Frontal cortex (tissue), 3 donors: ENCODE measurements at regions not wholly inside any gene's neighbourhood (a gene's known extent, or its start where the extent isn't known, plus 50 kb on each side); places are given as distances from the start of the nearest gene placed in this dataset.
"Not testable (repeated sequence)": the region's sequence is repeated elsewhere in the genome, so short reads cannot be mapped to it uniquely, and the experiment has no call there.

Experiments
- DNase-seq, 2 donors: peaks; one replicate each; pipeline ENCODE4 v3.0.0; 2012; ENCODE audit warnings: low spot score in 2 of 2
- FAIRE-seq: peaks from 2 replicates; lab custom pipeline; 2012; peaks lifted over from hg19 to GRCh38; lab: Jason Lieb, UNC
- donor health status: control.
- donor health status: control.
- donor health status: control.

GRCh38 chr6:4350567-4351519 lies 215.5 kb upstream of the ECI2 start:
- FAIRE-seq = no peak
- DNase-seq = no peak

- no peak for FAIRE-seq
- DNase-seq = no peak
These were observed 214.6 kb upstream of the ECI2 start for GRCh38 chr6:4349931-4350330.

DNA sequence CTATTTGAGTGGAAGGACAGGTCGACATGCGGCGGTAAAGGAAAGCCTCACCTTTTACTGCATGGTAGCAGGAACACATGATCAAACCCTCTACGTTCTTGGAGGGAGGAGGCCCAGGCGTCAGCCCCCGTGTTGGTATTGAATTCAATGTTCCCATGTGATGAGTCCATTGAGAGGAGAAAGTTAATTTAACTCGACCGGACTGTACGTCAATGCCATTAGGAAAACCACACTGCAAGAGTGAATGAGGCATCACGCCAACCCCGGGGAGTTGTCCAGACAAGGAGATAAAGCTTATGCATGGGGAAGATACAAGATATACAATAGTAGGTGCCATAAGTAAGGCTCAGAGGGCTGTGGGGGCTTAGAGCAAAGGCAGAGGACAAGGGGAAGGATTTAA lies 213.9 kb upstream of the ECI2 start:
- no peak for DNase-seq
- FAIRE-seq = no peak

DNA sequence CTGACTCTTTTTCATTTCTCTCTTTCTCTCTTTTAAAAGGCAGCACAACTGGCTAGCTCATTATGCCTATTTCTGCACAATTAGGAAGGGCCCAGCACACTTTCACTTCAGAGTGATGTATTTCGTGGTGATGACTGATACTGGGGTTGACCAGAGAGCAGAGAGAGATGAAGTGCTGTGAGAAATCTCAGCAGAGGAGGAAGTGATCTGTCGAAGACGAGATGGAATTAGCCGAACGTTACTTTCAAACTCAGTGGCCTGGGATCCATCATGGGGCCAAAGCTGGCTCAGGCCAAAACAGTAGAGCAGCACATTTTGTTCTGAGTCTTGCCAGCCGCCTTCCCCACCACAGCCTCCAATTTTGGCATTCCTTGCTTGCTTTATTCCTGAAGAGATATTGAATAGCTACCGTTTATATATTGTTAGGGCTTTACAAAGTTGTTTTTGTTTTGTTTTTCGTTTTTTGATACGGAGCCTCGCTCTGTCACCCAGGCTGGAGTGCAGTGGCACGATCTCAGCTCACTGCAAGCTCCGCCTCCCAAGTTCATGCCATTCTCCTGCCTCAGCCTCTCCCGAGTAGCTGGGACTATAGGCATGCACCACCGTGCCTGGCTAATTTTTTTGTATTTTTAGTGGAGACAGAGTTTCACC lies 213.2 kb upstream of the ECI2 start:
- FAIRE-seq (no peak), DNase-seq (no peak)

- FAIRE-seq (no peak), DNase-seq (no peak)
These were observed 212.5 kb upstream of the ECI2 start for GRCh38 chr6:4347877-4348276.

DNA sequence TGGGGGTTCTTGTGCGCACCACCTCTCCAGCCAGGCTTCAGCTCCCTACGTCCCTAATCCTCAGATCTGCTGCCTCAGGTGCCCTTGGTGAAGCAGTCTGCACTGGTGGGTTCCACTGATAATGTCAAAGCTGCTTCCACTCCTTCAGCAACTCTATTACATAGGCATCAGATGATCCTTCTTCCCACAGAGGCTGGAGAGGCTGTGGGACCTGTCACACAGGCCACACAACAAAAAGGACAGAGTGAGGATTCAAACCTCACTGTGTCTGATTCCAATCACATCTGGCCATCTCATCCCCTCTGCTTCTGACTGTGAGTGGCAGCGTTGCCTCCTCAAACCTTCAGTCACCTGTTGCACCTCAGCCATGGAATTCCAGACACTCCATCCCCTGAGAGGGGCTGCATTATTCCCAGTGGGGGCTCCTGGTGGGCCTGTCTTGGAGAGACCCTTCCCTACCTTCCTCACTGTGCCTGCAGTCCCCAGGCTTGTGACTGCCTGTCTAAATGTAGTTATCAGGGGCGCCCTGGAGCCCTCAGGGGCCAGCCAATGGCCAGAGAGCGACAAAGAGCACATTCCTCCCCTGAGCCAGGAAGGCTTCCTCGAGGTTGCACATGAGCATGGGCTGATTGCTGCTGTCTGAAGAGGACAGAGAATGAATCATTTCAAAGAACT lies 211.4 kb upstream of the ECI2 start:
- no peak for DNase-seq
- FAIRE-seq = no peak

DNA sequence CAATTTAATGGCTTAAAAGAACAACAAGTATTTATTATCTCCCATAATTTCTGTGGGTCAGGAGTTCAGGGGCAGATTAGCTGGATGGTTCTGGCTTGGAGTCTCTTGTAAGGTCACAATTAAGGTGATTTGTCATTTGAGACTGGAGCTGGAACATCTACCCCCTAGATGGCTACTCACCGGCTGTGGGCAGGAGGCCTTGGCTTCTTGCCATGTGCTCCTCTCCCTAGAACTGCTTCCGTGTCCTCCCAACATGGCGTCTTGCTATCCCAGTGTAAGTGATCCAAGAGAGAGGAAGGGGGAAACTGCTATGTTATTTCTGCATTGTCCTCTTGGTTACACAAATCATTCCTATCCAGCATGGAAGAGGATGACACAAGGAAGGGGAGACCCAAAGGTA lies 210.2 kb upstream of the ECI2 start:
- no peak for DNase-seq
- FAIRE-seq = no peak

- DNase-seq (no peak), FAIRE-seq (no peak)
These were observed 209.0 kb upstream of the ECI2 start for GRCh38 chr6:4344317-4344899.

- no peak for FAIRE-seq
These were observed 207.2 kb upstream of the ECI2 start for GRCh38 chr6:4342407-4343137.

DNA sequence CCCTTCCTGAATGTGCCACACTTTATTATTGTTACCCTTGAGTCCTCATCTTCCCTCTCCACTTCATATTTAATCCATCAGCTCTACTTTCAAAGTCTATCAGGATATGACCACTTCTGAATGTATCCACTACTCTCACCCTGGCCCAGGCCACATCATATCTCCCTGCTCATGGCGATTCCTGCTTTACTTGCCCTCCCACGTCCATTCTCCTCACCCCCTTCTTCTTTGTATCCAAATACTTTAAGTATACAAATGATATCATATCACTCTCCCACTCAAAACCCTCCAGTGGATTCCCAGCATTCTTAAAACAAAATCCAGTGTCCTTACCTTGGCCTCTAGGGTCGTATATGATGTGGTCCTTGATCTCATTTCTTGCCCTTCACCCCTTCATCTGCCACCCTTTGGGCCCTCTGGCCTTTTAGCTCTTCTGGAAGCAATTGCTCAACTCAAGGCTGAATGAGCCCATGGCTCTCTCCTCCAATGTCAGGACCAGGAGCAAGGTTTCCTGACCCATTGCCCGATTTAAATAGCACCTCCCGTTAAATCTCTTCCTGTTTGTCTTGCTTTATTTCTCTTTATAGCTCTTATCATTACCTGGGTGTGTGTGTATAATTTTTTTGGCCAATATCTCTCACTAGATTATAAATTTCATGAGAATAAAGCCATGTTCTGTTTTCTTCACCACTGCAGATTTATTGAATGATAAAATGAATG lies 205.9 kb upstream of the ECI2 start:
- DNase-seq (no peak), FAIRE-seq (no peak)

More at GRCh38 chr6:4342407-4343137, 207.2 kb upstream of the ECI2 start:
- DNase-seq = no peak

- no peak for DNase-seq
- no peak for FAIRE-seq
These were observed 205.2 kb upstream of the ECI2 start for GRCh38 chr6:4340544-4340943.

GRCh38 chr6:4338884-4339283 lies 203.5 kb upstream of the ECI2 start:
- DNase-seq = no peak
- no peak for FAIRE-seq

DNA sequence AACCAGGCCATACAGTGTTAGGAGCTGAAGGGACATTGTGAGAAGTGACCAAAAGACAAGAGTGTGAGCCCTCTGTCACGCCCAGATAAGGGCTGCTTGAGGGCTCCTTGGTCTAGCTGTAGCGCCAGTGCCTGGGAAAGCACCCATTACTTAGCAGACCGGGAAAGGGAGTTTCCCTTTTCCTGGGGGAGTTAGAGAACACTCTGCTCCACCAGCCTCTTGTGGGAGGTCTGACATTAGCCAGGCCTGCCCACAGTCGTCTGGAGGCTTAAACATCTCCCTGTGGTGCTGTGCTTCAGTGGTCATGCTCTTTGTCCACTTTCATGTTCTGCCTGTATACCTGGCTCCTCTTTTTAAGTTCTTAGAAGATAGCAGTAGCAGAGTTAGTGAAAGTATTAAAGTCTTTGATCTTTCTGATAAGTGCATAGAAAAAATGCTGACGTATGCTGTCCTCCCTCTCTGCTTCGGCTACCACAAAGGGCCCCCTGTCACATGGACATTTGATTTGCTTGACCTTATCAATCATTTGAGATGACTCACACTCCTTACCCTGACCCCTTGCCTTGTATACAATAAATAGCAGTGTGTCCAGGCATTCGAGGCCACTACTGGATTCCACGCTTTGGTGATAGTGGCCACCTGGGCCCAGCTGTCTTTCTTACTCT lies 201.5 kb upstream of the ECI2 start:
- no peak for DNase-seq
- FAIRE-seq = no peak

GRCh38 chr6:4336084-4336483 lies 200.7 kb upstream of the ECI2 start:
- DNase-seq (no peak), FAIRE-seq (no peak)

DNA sequence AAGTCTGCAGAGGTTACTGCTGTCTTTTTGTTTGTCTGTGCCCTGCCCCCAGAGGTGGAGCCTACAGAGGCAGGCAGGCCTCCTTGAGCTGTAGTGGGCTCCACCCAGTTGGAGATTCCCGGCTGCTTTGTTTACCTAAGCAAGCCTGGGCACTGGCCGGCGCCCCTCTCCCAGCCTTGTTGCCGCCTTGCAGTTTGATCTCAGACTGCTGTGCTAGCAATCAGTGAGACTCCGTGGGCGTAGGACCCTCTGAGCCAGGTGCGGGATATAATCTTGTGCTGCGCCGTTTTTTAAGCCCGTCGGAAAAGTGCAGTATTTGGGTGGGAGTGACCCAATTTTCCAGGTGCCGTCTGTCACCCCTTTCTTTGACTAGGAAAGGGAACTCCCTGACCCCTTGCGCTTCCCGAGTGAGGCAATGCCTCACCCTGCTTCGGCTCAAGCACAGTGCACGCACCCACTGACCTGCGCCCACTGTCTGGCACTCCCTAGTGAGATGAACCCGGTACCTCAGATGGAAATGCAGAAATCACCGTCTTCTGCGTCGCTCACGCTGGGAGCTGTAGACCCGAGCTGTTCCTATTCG lies 198.9 kb upstream of the ECI2 start:
- FAIRE-seq, DNase-seq: not testable (repeated sequence)

DNA sequence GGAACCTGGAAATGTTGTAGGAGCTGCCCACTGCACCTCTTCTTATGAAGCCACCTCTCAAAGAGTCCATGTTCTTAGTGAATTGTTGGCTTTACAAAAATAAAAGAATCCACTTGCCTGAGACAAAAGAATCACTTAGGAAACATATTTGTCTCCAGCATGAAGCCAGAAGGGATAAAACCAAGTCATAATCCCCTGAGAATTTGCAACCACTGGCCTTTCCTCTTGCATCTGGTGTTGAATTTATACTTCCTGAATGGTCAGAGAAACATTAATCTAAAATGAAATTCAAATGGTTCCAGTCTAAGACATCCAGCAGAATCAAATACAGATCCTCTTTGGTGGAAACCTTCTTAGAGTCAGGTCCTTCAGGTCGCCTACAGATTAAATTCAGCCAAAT lies 192.5 kb upstream of the ECI2 start:
- DNase-seq (no peak), FAIRE-seq (no peak)

- FAIRE-seq = peak; percentile 34
These were observed 189.4 kb upstream of the ECI2 start for GRCh38 chr6:4324746-4325145.

GRCh38 chr6:4323322-4323721 lies 187.9 kb upstream of the ECI2 start:
- no peak for DNase-seq
- no peak for FAIRE-seq

More at GRCh38 chr6:4324746-4325145, 189.4 kb upstream of the ECI2 start:
- no peak for DNase-seq
